ENCODE measurements at regions not wholly inside any gene's neighbourhood (a gene's known extent, or its start where the extent isn't known, plus 50 kb on each side); places are given as distances from the start of the nearest gene placed in this dataset.

- no peak for DNase-seq (ENCODE audit: low spot score)
Measured at GRCh38 chr12:74985986-74986319, 223.7 kb downstream of the KCNC2 start.

DNA sequence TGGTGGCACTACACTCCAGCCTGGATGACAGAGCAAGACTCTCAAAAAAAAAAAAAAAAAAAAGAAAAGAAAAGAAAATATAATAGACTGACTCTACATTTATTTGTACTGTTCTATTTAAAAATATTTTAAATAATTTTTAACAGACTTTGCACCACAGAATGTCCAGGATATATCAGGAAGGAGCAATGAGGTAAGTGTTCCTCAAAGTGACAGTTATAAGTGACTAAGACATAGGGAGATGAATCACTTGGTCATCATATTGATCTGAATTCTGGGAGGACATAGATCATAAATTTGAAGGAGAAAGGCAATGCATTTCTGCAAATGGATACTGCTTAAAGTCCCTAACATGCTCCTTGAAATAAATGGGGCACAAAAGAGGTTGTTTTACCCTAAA is 221.5 kb downstream of the KCNC2 start:
- no peak for DNase-seq (ENCODE audit: low spot score)
